Fibroblast of skin of right quadriceps (primary cell): ENCODE measurements at regions not wholly inside any gene's neighbourhood (a gene's known extent, or its start where the extent isn't known, plus 50 kb on each side); places are given as distances from the start of the nearest gene placed in this dataset.
"Not testable (repeated sequence)": the region's sequence is repeated elsewhere in the genome, so short reads cannot be mapped to it uniquely, and the experiment has no call there.

Experiments
- DNase-seq: peaks from one replicate; pipeline ENCODE4 v3.0.0-alpha.2; 2013

DNA sequence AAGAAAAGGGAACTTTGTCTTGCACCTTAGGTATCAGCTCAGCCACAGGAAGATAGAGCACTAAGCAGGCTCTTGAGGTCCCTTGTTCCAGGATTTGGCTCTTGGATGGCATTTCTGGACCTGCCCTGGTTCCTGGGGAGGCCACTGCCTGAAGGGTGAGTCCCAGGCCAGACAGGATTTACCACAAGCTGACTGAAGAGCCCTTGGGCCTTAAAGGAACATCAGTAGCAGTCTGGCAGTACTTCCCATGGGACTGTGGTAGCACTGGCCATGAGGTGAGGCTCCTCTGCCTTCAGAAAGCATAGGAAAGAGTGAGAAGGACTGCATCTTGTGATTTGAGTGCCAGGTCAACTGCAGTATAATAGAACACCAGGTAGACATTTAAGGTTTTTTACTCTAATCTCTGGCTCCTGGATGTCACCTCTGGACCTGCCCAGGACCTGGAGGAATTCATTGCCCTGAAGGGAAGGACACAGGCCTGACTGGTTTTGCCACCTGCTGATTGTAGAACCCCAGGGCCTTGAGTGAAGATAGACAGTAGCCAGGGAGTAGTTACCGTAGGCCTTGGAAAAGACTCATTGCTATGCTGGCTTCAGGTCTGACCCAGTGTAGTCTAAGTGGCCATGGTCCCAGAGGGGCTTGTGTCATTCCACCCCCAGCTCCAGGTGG, 154.4 kb upstream of the CREB1 start:
- no peak for DNase-seq

DNA sequence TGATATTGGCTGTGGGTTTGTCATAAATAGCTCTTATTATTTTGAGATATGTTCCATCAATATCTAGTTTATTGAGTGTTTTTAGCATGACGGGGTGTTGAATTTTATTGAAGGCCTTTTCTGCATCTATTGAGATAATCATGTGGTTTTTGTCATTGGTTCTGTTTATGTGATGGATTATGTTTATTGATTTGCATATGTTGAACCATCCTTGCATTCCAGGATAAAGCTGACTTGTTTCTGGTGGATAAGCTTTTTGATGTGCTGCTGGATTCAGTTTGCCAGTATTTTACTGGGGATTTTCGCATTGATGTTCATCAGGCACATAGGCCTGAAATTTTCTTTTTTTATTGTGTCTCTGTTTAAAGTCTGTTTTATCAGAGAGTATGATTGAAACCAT, 151.1 kb upstream of the CREB1 start:
- not testable (repeated sequence) for DNase-seq

- no peak for DNase-seq
These were observed 144.7 kb upstream of the CREB1 start for GRCh38 chr2:207385076-207385475.

GRCh38 chr2:207385903-207386302, 143.9 kb upstream of the CREB1 start:
- DNase-seq: peak; percentile 78

GRCh38 chr2:207387001-207387571, 142.7 kb upstream of the CREB1 start:
- DNase-seq: no peak

GRCh38 chr2:207390302-207391095, 139.3 kb upstream of the CREB1 start:
- DNase-seq: peak; percentile 36

DNA sequence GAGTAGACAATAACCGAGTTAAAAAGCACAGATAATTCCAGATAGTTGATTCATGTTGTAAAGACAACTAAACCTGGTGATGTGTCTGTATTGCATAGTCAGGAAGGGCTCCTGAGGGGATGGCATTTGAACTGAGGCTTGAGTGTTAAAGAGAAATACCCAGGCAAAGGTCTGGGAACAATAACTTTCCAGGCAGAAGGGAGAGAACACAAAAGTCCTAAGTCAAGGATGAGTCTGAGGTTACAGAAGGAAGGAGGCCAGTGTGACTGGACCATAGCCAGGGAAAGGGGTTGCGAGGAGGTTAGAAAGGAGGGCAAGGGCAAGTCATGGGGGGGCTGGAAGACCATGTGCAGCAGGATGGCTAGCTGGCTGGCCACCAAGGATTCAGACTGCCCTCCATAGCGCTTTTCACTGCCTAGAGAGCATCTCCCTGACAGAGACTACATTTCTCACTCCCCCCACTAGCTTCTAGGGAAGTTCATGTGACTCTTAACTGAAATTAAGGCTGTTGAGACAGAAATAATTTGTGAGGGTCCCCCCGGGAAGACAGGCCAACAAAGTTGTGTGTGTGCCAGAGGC, 135.5 kb upstream of the CREB1 start:
- peak; percentile 65 for DNase-seq

- DNase-seq: peak; percentile 100
These were observed 134.8 kb upstream of the CREB1 start for GRCh38 chr2:207394812-207395534.

DNA sequence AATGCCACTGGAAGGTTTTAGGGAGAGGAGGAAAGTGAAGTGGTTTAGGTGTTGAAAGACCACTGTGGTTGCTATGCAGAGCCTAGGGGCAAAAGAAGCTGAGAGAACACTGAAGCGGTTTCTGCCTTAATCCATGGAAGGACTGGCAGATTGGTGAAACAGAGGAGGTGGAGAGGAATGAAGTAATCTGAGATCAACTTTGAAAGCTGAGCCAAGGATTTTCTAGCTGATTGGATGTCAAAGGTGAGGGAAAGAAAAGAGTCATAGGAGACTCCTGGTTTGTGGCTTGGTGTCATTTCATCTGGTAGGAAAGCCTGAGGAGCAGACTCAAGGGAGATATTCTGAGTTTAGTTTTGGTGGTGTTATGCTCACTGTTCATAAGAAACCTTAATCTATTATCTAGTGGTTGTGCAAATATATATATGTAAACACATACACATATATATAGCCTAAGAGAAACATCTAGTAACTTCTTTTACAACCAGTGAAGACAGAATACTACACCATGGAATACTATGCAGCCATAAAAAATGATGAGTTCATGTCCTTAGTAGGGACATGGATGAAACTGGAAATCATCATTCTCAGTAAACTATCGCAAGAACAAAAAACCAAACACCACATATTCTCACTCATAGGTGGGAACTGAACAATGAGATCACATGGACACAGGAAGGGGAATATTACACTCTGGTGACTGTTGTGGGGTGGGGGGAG, 134.1 kb upstream of the CREB1 start:
- DNase-seq: peak; percentile 51

DNA sequence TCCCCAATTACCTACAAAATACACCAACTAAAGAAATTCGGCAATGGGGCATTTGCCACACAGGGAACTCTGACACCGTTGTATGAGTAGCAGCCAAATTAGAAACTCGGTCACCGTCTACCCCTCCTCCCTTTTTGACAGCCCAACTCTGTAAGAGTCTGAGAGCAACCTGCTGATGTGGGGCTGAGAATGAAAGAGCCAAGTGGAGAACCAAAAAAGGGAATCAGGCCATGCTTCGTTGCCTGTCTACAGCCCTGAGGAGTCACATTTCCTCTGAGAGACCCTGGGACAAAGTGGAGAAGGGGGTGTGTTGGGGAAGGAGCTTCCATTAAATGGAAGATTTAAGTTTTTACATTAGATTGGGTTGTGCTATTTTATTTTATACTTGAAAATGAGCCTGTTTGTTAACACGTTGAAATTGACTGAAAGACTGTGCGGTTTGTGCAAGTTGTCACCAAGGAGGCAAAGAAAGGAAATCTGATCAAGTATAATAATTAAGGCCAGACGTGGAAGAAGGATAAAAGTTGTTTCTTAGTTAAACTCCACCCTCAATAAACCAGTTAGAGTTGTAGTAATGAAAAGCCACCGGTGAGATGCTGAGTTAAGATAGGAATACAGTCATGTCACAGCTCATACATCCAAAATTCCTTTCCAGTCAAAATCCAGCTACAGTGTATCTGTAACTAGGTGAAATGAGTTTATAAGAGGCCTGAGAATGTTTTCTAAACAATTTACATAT, 131.7 kb upstream of the CREB1 start:
- peak; percentile 54 for DNase-seq

GRCh38 chr2:207399301-207399700, 130.5 kb upstream of the CREB1 start:
- no peak for DNase-seq

DNA sequence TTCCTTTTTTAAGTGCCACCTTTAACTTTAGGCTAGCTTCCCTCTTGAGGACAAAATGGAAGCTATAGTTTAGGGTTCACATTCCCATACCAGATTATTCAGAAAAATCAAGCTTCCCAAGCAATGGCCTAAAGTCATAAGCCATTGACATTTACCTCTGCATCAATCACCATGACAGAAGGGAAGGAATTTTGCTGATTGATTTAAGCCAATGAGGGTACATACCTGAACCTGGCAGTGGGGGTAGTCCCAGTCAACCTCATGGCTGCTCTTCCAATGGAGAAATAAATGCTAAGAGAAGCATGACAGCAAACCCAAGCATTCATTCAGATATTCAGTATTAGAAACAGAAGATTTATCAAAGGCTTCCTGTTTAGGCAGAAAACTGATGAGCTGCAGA, 128.4 kb upstream of the CREB1 start:
- no peak for DNase-seq

DNA sequence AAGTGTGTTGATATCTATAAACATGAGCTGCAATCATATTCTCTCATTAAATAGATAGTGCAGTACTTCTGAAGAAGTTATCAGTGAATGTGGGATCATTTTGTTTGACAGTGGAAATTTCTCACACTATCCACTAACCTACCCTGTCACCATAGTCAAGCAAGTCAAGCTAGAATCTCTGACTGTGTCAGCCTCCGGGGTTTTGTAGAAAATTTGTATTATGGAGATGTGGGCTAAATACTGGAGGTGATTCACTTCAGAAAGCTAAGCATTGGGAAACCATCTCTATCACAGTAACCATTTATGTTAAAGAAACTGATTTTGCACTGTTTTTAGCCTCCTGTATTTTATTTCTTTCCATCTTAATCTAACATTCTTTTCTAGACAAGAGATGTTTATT, 126.6 kb upstream of the CREB1 start:
- DNase-seq: no peak

DNA sequence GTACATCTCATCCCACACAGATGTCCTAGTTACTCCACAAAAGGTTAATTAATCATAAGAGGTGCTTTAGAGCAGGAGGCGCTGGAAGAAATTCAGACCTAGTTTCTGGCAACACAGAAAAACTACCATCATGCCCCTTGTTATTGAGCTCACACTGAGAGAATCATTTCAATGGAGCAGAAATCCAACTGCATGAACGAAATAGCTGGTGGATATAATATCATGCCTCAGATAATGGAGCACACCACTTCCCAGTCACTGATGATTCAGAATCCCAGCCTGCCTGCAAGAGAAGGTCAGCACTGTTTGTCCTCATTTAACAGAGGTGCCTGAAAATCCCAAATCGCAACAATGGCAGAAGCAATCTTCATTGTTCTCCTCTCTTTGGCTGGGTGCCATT, 125.8 kb upstream of the CREB1 start:
- no peak for DNase-seq

- no peak for DNase-seq
These were observed 124.6 kb upstream of the CREB1 start for GRCh38 chr2:207405150-207405549.

DNA sequence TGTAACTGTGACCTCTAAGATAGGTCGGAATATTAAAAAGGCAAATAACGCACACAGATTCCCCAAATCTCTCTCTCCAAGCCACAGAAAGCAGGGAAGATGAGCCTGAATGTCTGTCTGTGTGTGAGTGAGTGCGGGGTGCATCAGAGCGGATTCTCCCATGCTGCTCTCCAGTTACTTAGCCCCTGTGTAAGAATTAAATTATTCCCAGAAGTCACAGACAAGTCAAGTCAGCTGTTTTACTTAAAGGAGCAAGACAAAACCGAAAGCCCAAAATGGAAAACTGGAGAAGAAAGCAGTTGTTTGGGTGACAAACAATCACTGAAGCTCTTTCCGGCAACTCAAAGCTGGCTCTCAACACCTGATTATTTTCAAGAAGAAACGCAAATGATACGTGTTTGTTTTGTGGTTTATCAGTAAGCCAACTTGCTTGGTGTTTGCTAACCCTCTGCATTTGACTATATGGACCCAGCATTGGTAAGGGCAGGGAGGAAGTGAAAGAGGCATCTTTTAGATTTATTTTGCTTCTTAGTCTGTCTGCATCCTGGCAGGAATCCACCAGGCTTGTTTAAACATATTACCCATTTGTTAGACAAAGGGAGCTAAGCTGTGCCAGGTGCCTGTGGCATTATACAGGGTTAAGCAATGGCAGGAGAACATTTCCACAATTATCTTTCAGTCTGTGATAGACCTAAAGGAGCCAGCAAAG, 121.5 kb upstream of the CREB1 start:
- DNase-seq: peak; percentile 30

DNA sequence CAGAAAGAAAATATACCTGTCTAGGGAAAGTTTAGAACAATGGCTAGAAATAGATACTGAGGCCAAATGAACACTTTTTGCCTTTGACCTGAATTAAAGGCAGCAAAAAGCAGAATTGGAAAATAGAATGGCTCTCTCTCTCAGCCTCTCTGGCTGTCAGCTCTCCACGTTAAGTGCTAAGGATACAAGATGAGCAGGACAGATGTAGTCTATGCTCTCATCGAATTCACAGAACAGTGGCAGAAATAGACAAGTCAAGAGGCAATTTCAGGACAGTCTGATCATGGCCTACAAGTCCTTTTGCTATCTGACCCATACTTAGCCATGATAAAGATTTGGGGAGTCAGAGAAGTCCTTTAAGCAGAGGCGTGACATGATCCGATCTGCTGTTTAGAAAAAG, 120.2 kb upstream of the CREB1 start:
- DNase-seq: no peak

GRCh38 chr2:207412787-207413310, 116.9 kb upstream of the CREB1 start:
- DNase-seq: no peak

- DNase-seq: no peak
These were observed 116.3 kb upstream of the CREB1 start for GRCh38 chr2:207413376-207413907.

GRCh38 chr2:207416111-207416510, 113.7 kb upstream of the CREB1 start:
- no peak for DNase-seq

- DNase-seq: no peak
These were observed 112.9 kb upstream of the CREB1 start for GRCh38 chr2:207416900-207417299.
